ENCODE measurements at regions not wholly inside any gene's neighbourhood (a gene's known extent, or its start where the extent isn't known, plus 50 kb on each side); places are given as distances from the start of the nearest gene placed in this dataset.
A peak's percentile ranks its signal among the peaks of the same experiment; 100 is the strongest.

- Mint-ChIP-seq H3K4me1 (peaks cover 6% of the 10 kb centered on the region), H3K9me3 (ENCODE audit: low read depth) (no peaks in the 10 kb centered on the region), H3K27me3 (no peaks in the 10 kb centered on the region), H3K4me3 (no peak overlapping the region), H3K36me3 (ENCODE audit: low read depth) (no peaks in the 10 kb centered on the region), H3K27ac (no peak overlapping the region)
- intact Hi-C loops (cut with DNase I, micrococcal nuclease): no loop called here
- DNase-seq (no peak), ATAC-seq (no peak)
- POLR2A ChIA-PET: interaction anchor here (0.6 kb wide), 1 partner anchor 62 kb away, joined by 4 read pairs; no protein-coding TSS in a partner anchor
- CTCF ChIA-PET: no interaction called here
Measured at GRCh38 chr2:216320852-216321251, 51.4 kb downstream of the MARCHF4 start.

GRCh38 chr2:216319771-216320170 is 52.5 kb downstream of the MARCHF4 start:
- no peak overlapping the region for H3K4me3 Mint-ChIP-seq
- no peaks in the 10 kb centered on the region for H3K36me3 Mint-ChIP-seq (ENCODE audit: low read depth)
- no peaks in the 10 kb centered on the region for H3K27me3 Mint-ChIP-seq
- H3K27ac Mint-ChIP-seq: no peak overlapping the region
- H3K9me3 Mint-ChIP-seq (ENCODE audit: low read depth): no peaks in the 10 kb centered on the region
- POLR2A ChIA-PET: no interaction called here
- ATAC-seq (no peak), DNase-seq (no peak)
- CTCF ChIA-PET: no interaction called here
- H3K4me1 Mint-ChIP-seq: peaks cover 6% of the 10 kb centered on the region
- intact Hi-C loops (cut with DNase I, micrococcal nuclease): no loop called here

GRCh38 chr2:216318521-216318874 is 53.8 kb downstream of the MARCHF4 start:
- Mint-ChIP-seq H3K27ac (no peak overlapping the region), H3K36me3 (ENCODE audit: low read depth) (no peaks in the 10 kb centered on the region), H3K4me3 (no peak overlapping the region), H3K4me1 (peaks cover 6% of the 10 kb centered on the region), H3K9me3 (ENCODE audit: low read depth) (no peaks in the 10 kb centered on the region), H3K27me3 (no peaks in the 10 kb centered on the region)
- no peak for DNase-seq
- POLR2A ChIA-PET: no interaction called here
- no peak for ATAC-seq
- CTCF ChIA-PET: interaction anchor here (0.6 to 0.7 kb wide), 2 partner anchors 18 to 1315 kb away, joined by 3 read pairs; no protein-coding TSS in a partner anchor
- intact Hi-C loops (cut with DNase I, micrococcal nuclease): no loop called here

- intact Hi-C loops (cut with DNase I, micrococcal nuclease): no loop called here
- Mint-ChIP-seq H3K27ac (no peak overlapping the region), H3K4me3 (no peak overlapping the region), H3K9me3 (ENCODE audit: low read depth) (no peaks in the 10 kb centered on the region), H3K36me3 (ENCODE audit: low read depth) (no peaks in the 10 kb centered on the region), H3K27me3 (no peaks in the 10 kb centered on the region), H3K4me1 (peaks cover 6% of the 10 kb centered on the region)
- ChIA-PET POLR2A (no interaction called here), CTCF (interaction anchor here (0.7 kb wide), 1 partner anchor 1315 kb away, joined by 3 read pairs; no protein-coding TSS in a partner anchor)
- ATAC-seq (no peak), DNase-seq (no peak)
Measured at GRCh38 chr2:216317831-216318520, 54.3 kb downstream of the MARCHF4 start.

GRCh38 chr2:216316743-216317142 is 55.5 kb downstream of the MARCHF4 start:
- Mint-ChIP-seq H3K4me1 (peaks cover 6% of the 10 kb centered on the region), H3K27ac (no peak overlapping the region), H3K36me3 (ENCODE audit: low read depth) (no peaks in the 10 kb centered on the region), H3K4me3 (no peak overlapping the region), H3K27me3 (no peaks in the 10 kb centered on the region), H3K9me3 (ENCODE audit: low read depth) (no peaks in the 10 kb centered on the region)
- no peak for DNase-seq
- no peak for ATAC-seq
- ChIA-PET CTCF (no interaction called here), POLR2A (no interaction called here)
- intact Hi-C loops (cut with DNase I, micrococcal nuclease): no loop called here

- H3K9me3 Mint-ChIP-seq (ENCODE audit: low read depth): no peaks in the 10 kb centered on the region
- no peaks in the 10 kb centered on the region for H3K27me3 Mint-ChIP-seq
- H3K36me3 Mint-ChIP-seq (ENCODE audit: low read depth): no peaks in the 10 kb centered on the region
- H3K4me1 Mint-ChIP-seq: peaks cover 6% of the 10 kb centered on the region
- ChIA-PET POLR2A (no interaction called here), CTCF (no interaction called here)
- ATAC-seq (no peak), DNase-seq (peak; percentile 21)
- no peak overlapping the region for H3K4me3 Mint-ChIP-seq
- no peak overlapping the region for H3K27ac Mint-ChIP-seq
- intact Hi-C loops (cut with DNase I, micrococcal nuclease): no loop called here
Measured at GRCh38 chr2:216315802-216316603, 56.3 kb downstream of the MARCHF4 start.

DNA sequence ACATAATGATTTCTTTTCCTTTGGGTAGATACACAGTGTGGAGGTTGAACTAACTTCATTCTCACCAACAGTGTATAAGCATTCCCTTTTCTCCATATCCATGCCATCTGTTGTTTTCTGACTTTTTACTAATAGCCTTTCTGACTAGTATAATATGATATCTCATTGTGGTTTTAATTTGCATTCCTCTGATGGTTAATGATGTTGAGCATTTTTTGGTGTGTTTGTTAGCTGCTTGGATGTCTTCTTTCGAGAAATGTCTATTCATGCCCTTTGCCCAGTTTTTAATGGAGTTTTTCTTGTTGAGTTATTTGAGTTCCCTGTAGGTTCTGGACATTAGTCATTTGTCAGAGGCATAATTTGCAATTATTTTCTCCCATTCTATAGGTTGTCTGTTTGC is 59.8 kb downstream of the MARCHF4 start:
- ATAC-seq (no peak), DNase-seq (no peak)
- ChIA-PET CTCF (no interaction called here), POLR2A (no interaction called here)
- intact Hi-C loops (cut with DNase I, micrococcal nuclease): no loop called here
- Mint-ChIP-seq H3K27me3 (no peaks in the 10 kb centered on the region), H3K9me3 (ENCODE audit: low read depth) (no peaks in the 10 kb centered on the region), H3K27ac (no peak overlapping the region), H3K4me1 (no peaks in the 10 kb centered on the region), H3K36me3 (ENCODE audit: low read depth) (no peaks in the 10 kb centered on the region), H3K4me3 (no peak overlapping the region)

GRCh38 chr2:216308576-216308975 is 63.7 kb downstream of the MARCHF4 start:
- CTCF ChIA-PET: no interaction called here
- DNase-seq: no peak
- no peak overlapping the region for H3K4me3 Mint-ChIP-seq

GRCh38 chr2:216307496-216307895 is 64.8 kb downstream of the MARCHF4 start:
- Mint-ChIP-seq H3K27me3 (no peaks in the 10 kb centered on the region), H3K9me3 (ENCODE audit: low read depth) (no peaks in the 10 kb centered on the region), H3K4me1 (no peaks in the 10 kb centered on the region), H3K36me3 (ENCODE audit: low read depth) (no peaks in the 10 kb centered on the region), H3K27ac (no peak overlapping the region), H3K4me3 (no peak overlapping the region)
- intact Hi-C loops (cut with DNase I, micrococcal nuclease): no loop called here
- CTCF ChIA-PET: interaction anchor here (0.6 kb wide), 2 partner anchors 70 to 101 kb away, joined by 3 to 4 read pairs; no protein-coding TSS in a partner anchor
- DNase-seq (no peak), ATAC-seq (no peak)
- POLR2A ChIA-PET: no interaction called here

More at GRCh38 chr2:216308576-216308975, 63.7 kb downstream of the MARCHF4 start:
- POLR2A ChIA-PET: no interaction called here
- H3K36me3 Mint-ChIP-seq (ENCODE audit: low read depth): no peaks in the 10 kb centered on the region
- no peaks in the 10 kb centered on the region for H3K9me3 Mint-ChIP-seq (ENCODE audit: low read depth)
- no peaks in the 10 kb centered on the region for H3K27me3 Mint-ChIP-seq
- intact Hi-C loops (cut with DNase I, micrococcal nuclease): no loop called here
- no peak overlapping the region for H3K27ac Mint-ChIP-seq
- no peaks in the 10 kb centered on the region for H3K4me1 Mint-ChIP-seq
- ATAC-seq: no peak

GRCh38 chr2:216306868-216307267 is 65.4 kb downstream of the MARCHF4 start:
- H3K27me3 Mint-ChIP-seq: no peaks in the 10 kb centered on the region
- POLR2A ChIA-PET: no interaction called here
- no peak overlapping the region for H3K4me3 Mint-ChIP-seq
- ATAC-seq: no peak
- CTCF ChIA-PET: interaction anchor here (0.6 kb wide), 1 partner anchor 100 kb away, joined by 4 read pairs; no protein-coding TSS in a partner anchor
- no peaks in the 10 kb centered on the region for H3K9me3 Mint-ChIP-seq (ENCODE audit: low read depth)
- no peaks in the 10 kb centered on the region for H3K4me1 Mint-ChIP-seq
- DNase-seq: no peak
- H3K27ac Mint-ChIP-seq: no peak overlapping the region
- intact Hi-C loops (cut with DNase I, micrococcal nuclease): no loop called here
- no peaks in the 10 kb centered on the region for H3K36me3 Mint-ChIP-seq (ENCODE audit: low read depth)

DNA sequence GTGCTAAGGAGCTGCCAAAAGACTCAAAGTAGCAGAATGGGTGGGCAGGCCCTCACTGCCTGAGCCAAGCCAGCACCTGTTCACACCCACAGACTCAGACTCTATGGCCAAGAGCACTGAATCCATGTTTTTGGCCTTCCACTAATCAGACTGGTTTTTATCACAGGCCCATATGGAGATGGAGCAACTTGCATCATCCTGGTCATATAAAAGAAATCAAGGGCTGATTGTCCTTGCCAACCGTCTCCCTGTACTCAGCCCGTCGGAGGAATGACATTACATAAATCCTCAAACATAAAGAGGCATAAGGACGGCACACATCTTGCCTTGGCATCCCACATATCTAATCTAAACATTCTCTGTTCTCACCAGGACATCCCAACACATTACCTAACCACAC is 66.7 kb downstream of the MARCHF4 start:
- ATAC-seq: no peak
- Mint-ChIP-seq H3K27ac (no peak overlapping the region), H3K27me3 (no peaks in the 10 kb centered on the region), H3K36me3 (ENCODE audit: low read depth) (no peaks in the 10 kb centered on the region), H3K9me3 (ENCODE audit: low read depth) (no peaks in the 10 kb centered on the region), H3K4me1 (no peaks in the 10 kb centered on the region), H3K4me3 (no peak overlapping the region)
- intact Hi-C loops (cut with DNase I, micrococcal nuclease): no loop called here
- no peak for DNase-seq
- ChIA-PET CTCF (no interaction called here), POLR2A (no interaction called here)

- H3K36me3 Mint-ChIP-seq (ENCODE audit: low read depth): no peaks in the 10 kb centered on the region
- ChIA-PET CTCF (interaction anchor here (0.8 to 1.1 kb wide), 4 partner anchors 14 to 222 kb away, joined by 3 to 4 read pairs (median 4); partner anchors contain the start of gene PECR), POLR2A (no interaction called here)
- no peak overlapping the region for H3K4me3 Mint-ChIP-seq
- no peaks in the 10 kb centered on the region for H3K4me1 Mint-ChIP-seq
- no peak overlapping the region for H3K27ac Mint-ChIP-seq
- ATAC-seq: no peak
- intact Hi-C loops (cut with DNase I, micrococcal nuclease): no loop called here
- no peaks in the 10 kb centered on the region for H3K27me3 Mint-ChIP-seq
- H3K9me3 Mint-ChIP-seq (ENCODE audit: low read depth): no peaks in the 10 kb centered on the region
- DNase-seq: no peak
Measured at GRCh38 chr2:216302981-216303676, 69.2 kb downstream of the MARCHF4 start.

All from activated CD4-positive, alpha-beta T cell treated with anti-CD3 and anti-CD28 coated beads for 36 hours (primary cell).